CD8-positive, alpha-beta memory T cell (primary cell): ENCODE measurements at regions not wholly inside any gene's neighbourhood (a gene's known extent, or its start where the extent isn't known, plus 50 kb on each side); places are given as distances from the start of the nearest gene placed in this dataset.

ENCODE experiments used
- CTCF ChIA-PET: fragments of 350-600 bp; sonication (Branson Sonifier 250); formaldehyde crosslinking; loops from one replicate; lab custom pipeline; 2021; ENCODE audit warnings: antibody characterized with exemption; lab: Charles Lee
- POLR2A ChIA-PET: fragments of 350-600 bp; sonication (Branson Sonifier 250); formaldehyde crosslinking; loops from one replicate; lab custom pipeline; 2021; ENCODE audit warnings: antibody characterized with exemption; lab: Charles Lee
- DNase-seq, 5 donors: peaks; one replicate each; pipeline versions ENCODE4 v3.0.0 to v3.0.0-alpha.2; 2020 to 2022; ENCODE audit warnings: mixed read lengths in 1 of 5
- H3K27ac ChIP-seq: one replicate; pipeline ENCODE4 v1.7.0; 2013; ENCODE audit warnings: low read depth, mild to moderate bottlenecking, low read length, moderate library complexity
- H3K27me3 ChIP-seq: 2 replicates; pipeline ENCODE4 v1.7.0; 2013; ENCODE audit warnings: low read length, mild to moderate bottlenecking; ENCODE audit not compliant: insufficient read depth, poor library complexity, severe bottlenecking
- H3K36me3 ChIP-seq: 2 replicates; pipeline ENCODE4 v1.7.0; 2013; ENCODE audit warnings: mild to moderate bottlenecking, low read length, moderate library complexity; ENCODE audit not compliant: insufficient read depth
- H3K4me1 ChIP-seq: 2 replicates; pipeline ENCODE4 v1.7.0; 2013; ENCODE audit warnings: mild to moderate bottlenecking, low read length, moderate library complexity; ENCODE audit not compliant: insufficient read depth
- H3K4me3 ChIP-seq: 2 replicates; pipeline ENCODE4 v1.7.0; 2013; ENCODE audit warnings: mild to moderate bottlenecking, low read length
- H3K9me3 ChIP-seq: 2 replicates; pipeline ENCODE4 v1.7.0; 2013; ENCODE audit warnings: mild to moderate bottlenecking, low read length
- H3K27ac Mint-ChIP-seq, 8 donors: one replicate each; pipeline ENCODE4 v1.8.0; 2020 to 2021; ENCODE audit warnings: mixed read lengths in 8 of 8, mild to moderate bottlenecking in 6 of 8, inconsistent platforms in 3 of 8, moderate library complexity in 3 of 8
- H3K27me3 Mint-ChIP-seq, 2 donors: one replicate each; pipeline ENCODE4 v1.8.0; 2020 to 2021; ENCODE audit warnings: mixed read lengths in 2 of 2, mild to moderate bottlenecking in 1 of 2, moderate library complexity in 1 of 2
- H3K36me3 Mint-ChIP-seq, 3 donors: one replicate each; pipeline ENCODE4 v1.8.0; 2020 to 2021; ENCODE audit warnings: mixed read lengths in 3 of 3, inconsistent platforms in 1 of 3, mild to moderate bottlenecking in 1 of 3
- H3K4me1 Mint-ChIP-seq, 3 donors: one replicate each; pipeline ENCODE4 v1.8.0; 2020 to 2021; ENCODE audit warnings: mixed read lengths in 3 of 3, inconsistent platforms in 1 of 3, mild to moderate bottlenecking in 1 of 3
- H3K4me3 Mint-ChIP-seq, 7 donors: one replicate each; pipeline ENCODE4 v1.8.0; 2020 to 2021; ENCODE audit warnings: mixed read lengths in 7 of 7, mild to moderate bottlenecking in 6 of 7, moderate library complexity in 4 of 7, inconsistent platforms in 2 of 7
- H3K9me3 Mint-ChIP-seq, 5 donors: one replicate each; pipeline ENCODE4 v1.8.0; 2020 to 2022; ENCODE audit warnings: mixed read lengths in 5 of 5, mild to moderate bottlenecking in 3 of 5, moderate library complexity in 2 of 5, inconsistent platforms in 1 of 5

GRCh38 chr3:107432646-107433045 lies 55.4 kb downstream of the CCDC54 start:
- H3K9me3 ChIP-seq, result no peaks in the 10 kb centered on the region
- peaks cover 15% of the 10 kb centered on the region for H3K4me1 ChIP-seq
- Mint-ChIP-seq H3K27ac (peak overlapping the region in 2 of 8 donors; percentile 57 to 68), H3K4me1 (peaks cover 20 to 26% (median 22%) of the 10 kb centered on the region in 3 donors), H3K36me3 (peaks cover 0 to 4% (median 3%) of the 10 kb centered on the region in 3 donors), H3K4me3 (peak overlapping the region; percentile 36 to 95 (median 91)), H3K9me3 (no peaks in the 10 kb centered on the region), H3K27me3 (peaks cover 7 to 8% of the 10 kb centered on the region in 2 donors)
- H3K27me3 ChIP-seq, result no peaks in the 10 kb centered on the region
- H3K4me3 ChIP-seq, result no peak overlapping the region
- DNase-seq, result no peak
- no peaks in the 10 kb centered on the region for H3K36me3 ChIP-seq
- POLR2A ChIA-PET, result no interaction called here
- no peak overlapping the region for H3K27ac ChIP-seq
- CTCF ChIA-PET, result interaction anchor here (4.2 kb wide), 1 partner anchor 12 kb away, joined by 35 read pairs; no protein-coding TSS in a partner anchor

DNA sequence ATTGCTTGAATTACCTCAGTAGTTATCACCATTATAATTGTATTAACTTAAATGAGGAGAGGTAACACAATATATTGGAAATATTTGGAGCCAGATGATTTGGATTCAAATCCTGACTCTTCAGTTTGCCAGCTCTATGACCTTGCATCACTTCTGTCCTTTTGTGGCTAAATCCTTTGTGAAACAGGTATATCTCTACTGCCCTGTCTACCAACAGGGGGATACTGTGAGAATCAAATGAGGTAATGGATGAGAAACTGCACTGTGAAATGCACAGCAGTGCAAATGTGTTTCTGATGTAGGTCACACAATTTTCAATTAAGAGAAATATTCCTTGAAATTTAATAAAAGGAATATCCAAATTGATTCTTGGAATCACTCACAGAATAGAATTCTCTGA lies 58.8 kb downstream of the CCDC54 start:
- Mint-ChIP-seq H3K27me3 (peaks cover 11 to 12% of the 10 kb centered on the region in 2 donors), H3K27ac (no peak overlapping the region)

DNA sequence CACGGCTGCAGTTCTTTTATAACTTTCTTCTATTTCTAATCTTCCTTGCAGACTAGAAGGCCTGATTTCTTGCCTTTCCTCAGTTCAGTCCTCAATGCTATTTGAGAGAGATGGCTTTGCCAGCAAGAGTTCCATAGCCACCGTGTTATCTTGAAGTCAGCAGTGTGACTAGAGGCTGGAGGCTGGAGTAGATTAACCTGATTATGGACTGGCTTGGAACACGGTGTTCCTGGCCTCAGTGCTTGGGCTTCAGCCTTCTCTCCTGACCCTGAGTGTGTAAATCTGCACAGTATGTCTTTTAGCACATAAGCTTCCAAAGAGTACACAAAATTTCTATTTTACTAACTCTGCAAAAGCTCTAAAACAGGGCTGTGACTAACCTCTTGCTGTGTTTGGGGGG lies 61.4 kb downstream of the CCDC54 start:
- Mint-ChIP-seq H3K9me3 (no peaks in the 10 kb centered on the region), H3K27me3 (peaks cover 4 to 12% of the 10 kb centered on the region in 2 donors), H3K4me3 (no peak overlapping the region), H3K4me1 (no peaks in the 10 kb centered on the region), H3K27ac (no peak overlapping the region), H3K36me3 (peaks cover 0 to 3% (median 0%) of the 10 kb centered on the region in 3 donors)
- DNase-seq, result no peak
- ChIA-PET CTCF (no interaction called here), POLR2A (no interaction called here)
- no peaks in the 10 kb centered on the region for H3K36me3 ChIP-seq
- no peak overlapping the region for H3K27ac ChIP-seq
- no peak overlapping the region for H3K4me3 ChIP-seq
- no peaks in the 10 kb centered on the region for H3K27me3 ChIP-seq
- H3K4me1 ChIP-seq, result no peaks in the 10 kb centered on the region
- H3K9me3 ChIP-seq, result no peaks in the 10 kb centered on the region

More for the DNA sequence above, 58.8 kb downstream of the CCDC54 start:
- Histone ChIP-seq H3K27me3 (no peaks in the 10 kb centered on the region), H3K9me3 (no peaks in the 10 kb centered on the region), H3K36me3 (no peaks in the 10 kb centered on the region), H3K27ac (no peak overlapping the region), H3K4me1 (peaks cover 5% of the 10 kb centered on the region), H3K4me3 (no peak overlapping the region)
- ChIA-PET CTCF (interaction anchor here (1.9 kb wide), 1 partner anchor 15 kb away, joined by 5 read pairs; no protein-coding TSS in a partner anchor), POLR2A (no interaction called here)
- Mint-ChIP-seq H3K36me3 (peaks cover 0 to 3% (median 2%) of the 10 kb centered on the region in 3 donors), H3K4me1 (peaks cover 8 to 12% (median 8%) of the 10 kb centered on the region in 3 donors), H3K9me3 (no peaks in the 10 kb centered on the region), H3K4me3 (no peak overlapping the region)
- no peak for DNase-seq

DNA sequence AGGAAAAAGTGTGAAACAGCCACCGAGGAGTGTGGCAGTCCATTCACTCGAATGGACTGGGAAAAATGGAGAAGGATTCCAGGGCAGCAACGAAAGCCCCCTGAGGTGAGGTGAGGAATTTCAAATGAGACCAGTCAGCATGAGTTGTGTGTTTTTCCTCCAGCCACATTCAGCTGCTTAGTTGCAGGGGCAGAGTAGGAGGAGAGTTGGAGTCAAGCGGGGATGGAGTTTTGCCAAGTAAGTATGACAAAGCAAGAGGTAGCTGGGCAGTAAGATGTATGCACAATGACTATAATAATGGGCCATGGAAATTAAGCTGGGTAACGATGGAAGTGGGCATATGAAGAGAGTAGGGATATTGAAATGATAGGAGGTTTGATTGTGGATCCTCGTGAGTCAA lies 64.4 kb downstream of the CCDC54 start:
- no peak overlapping the region for H3K27ac ChIP-seq
- ChIA-PET POLR2A (no interaction called here), CTCF (no interaction called here)
- Mint-ChIP-seq H3K4me3 (no peak overlapping the region), H3K36me3 (no peaks in the 10 kb centered on the region), H3K27ac (no peak overlapping the region), H3K9me3 (no peaks in the 10 kb centered on the region), H3K27me3 (peaks cover 4 to 5% of the 10 kb centered on the region in 2 donors), H3K4me1 (no peaks in the 10 kb centered on the region)
- no peak for DNase-seq
- no peaks in the 10 kb centered on the region for H3K27me3 ChIP-seq
- H3K9me3 ChIP-seq, result no peaks in the 10 kb centered on the region
- H3K4me1 ChIP-seq, result no peaks in the 10 kb centered on the region
- H3K4me3 ChIP-seq, result no peak overlapping the region
- H3K36me3 ChIP-seq, result no peaks in the 10 kb centered on the region

- H3K36me3 Mint-ChIP-seq, result no peaks in the 10 kb centered on the region
- H3K27me3 Mint-ChIP-seq, result peaks cover under 1 to 2% of the 10 kb centered on the region in 2 donors
- no peak overlapping the region for H3K27ac Mint-ChIP-seq
- H3K4me3 Mint-ChIP-seq, result no peak overlapping the region
- H3K36me3 ChIP-seq, result no peaks in the 10 kb centered on the region
- H3K4me3 ChIP-seq, result no peak overlapping the region
- no peaks in the 10 kb centered on the region for H3K27me3 ChIP-seq
- no peaks in the 10 kb centered on the region for H3K4me1 ChIP-seq
- H3K27ac ChIP-seq, result no peak overlapping the region
- H3K4me1 Mint-ChIP-seq, result no peaks in the 10 kb centered on the region
- DNase-seq, result no peak
- ChIA-PET POLR2A (no interaction called here), CTCF (interaction anchor here (1.5 kb wide), 1 partner anchor 14 kb away, joined by 3 read pairs; no protein-coding TSS in a partner anchor)
- H3K9me3 Mint-ChIP-seq, result no peaks in the 10 kb centered on the region
- no peaks in the 10 kb centered on the region for H3K9me3 ChIP-seq
Observed at GRCh38 chr3:107443461-107443860, 66.2 kb downstream of the CCDC54 start.

GRCh38 chr3:107446706-107447105 lies 69.5 kb downstream of the CCDC54 start:
- H3K9me3 Mint-ChIP-seq, result no peaks in the 10 kb centered on the region
- no peak for DNase-seq

GRCh38 chr3:107450254-107450893 lies 72.4 kb upstream of the BBX start:
- Mint-ChIP-seq H3K27ac (no peak overlapping the region), H3K36me3 (no peaks in the 10 kb centered on the region), H3K27me3 (peaks cover under 1 to 6% of the 10 kb centered on the region in 2 donors), H3K4me1 (no peaks in the 10 kb centered on the region), H3K4me3 (no peak overlapping the region), H3K9me3 (no peaks in the 10 kb centered on the region)
- H3K9me3 ChIP-seq, result no peaks in the 10 kb centered on the region
- no peak overlapping the region for H3K4me3 ChIP-seq
- H3K36me3 ChIP-seq, result no peaks in the 10 kb centered on the region
- CTCF ChIA-PET, result no interaction called here
- H3K27ac ChIP-seq, result no peak overlapping the region
- DNase-seq, result no peak
- H3K4me1 ChIP-seq, result no peaks in the 10 kb centered on the region
- H3K27me3 ChIP-seq, result no peaks in the 10 kb centered on the region
- POLR2A ChIA-PET, result no interaction called here

More at GRCh38 chr3:107446706-107447105, 69.5 kb downstream of the CCDC54 start:
- H3K36me3 Mint-ChIP-seq, result no peaks in the 10 kb centered on the region
- no peaks in the 10 kb centered on the region for H3K4me1 ChIP-seq
- ChIA-PET POLR2A (no interaction called here), CTCF (no interaction called here)
- H3K27me3 Mint-ChIP-seq, result peaks cover 0 to 5% of the 10 kb centered on the region in 2 donors
- no peaks in the 10 kb centered on the region for H3K27me3 ChIP-seq
- no peak overlapping the region for H3K4me3 Mint-ChIP-seq
- H3K4me3 ChIP-seq, result no peak overlapping the region
- no peaks in the 10 kb centered on the region for H3K4me1 Mint-ChIP-seq
- H3K27ac ChIP-seq, result no peak overlapping the region
- H3K27ac Mint-ChIP-seq, result no peak overlapping the region
- no peaks in the 10 kb centered on the region for H3K9me3 ChIP-seq
- H3K36me3 ChIP-seq, result no peaks in the 10 kb centered on the region

GRCh38 chr3:107452436-107452835 lies 70.3 kb upstream of the BBX start:
- POLR2A ChIA-PET, result interaction anchor here (0.7 kb wide), 1 partner anchor 161 kb away, joined by 3 read pairs; no protein-coding TSS in a partner anchor
- Histone ChIP-seq H3K27me3 (no peaks in the 10 kb centered on the region), H3K36me3 (no peaks in the 10 kb centered on the region), H3K27ac (no peak overlapping the region), H3K4me3 (no peak overlapping the region), H3K4me1 (no peaks in the 10 kb centered on the region), H3K9me3 (no peaks in the 10 kb centered on the region)
- CTCF ChIA-PET, result interaction anchor here (1.0 kb wide), 1 partner anchor 14 kb away, joined by 3 read pairs; no protein-coding TSS in a partner anchor
- Mint-ChIP-seq H3K36me3 (no peaks in the 10 kb centered on the region), H3K27me3 (peaks cover 2 to 8% of the 10 kb centered on the region in 2 donors), H3K27ac (no peak overlapping the region), H3K4me3 (no peak overlapping the region), H3K4me1 (no peaks in the 10 kb centered on the region), H3K9me3 (no peaks in the 10 kb centered on the region)
- no peak for DNase-seq
